Trophoblast cell (in vitro differentiated cells and primary cell): ENCODE measurements at regions not wholly inside any gene's neighbourhood (a gene's known extent, or its start where the extent isn't known, plus 50 kb on each side); places are given as distances from the start of the nearest gene placed in this dataset.

Experiments used
- DNase-seq, 2 donors: peaks; one replicate each; pipeline ENCODE4 v3.0.0-alpha.2; 2016
- H2AFZ ChIP-seq: 2 replicates; pipeline ENCODE4 v1.6.1; 2013; ENCODE audit warnings: low read length, moderate library complexity, mild to moderate bottlenecking; ENCODE audit not compliant: insufficient read depth, poor library complexity
- H2AK5ac ChIP-seq: 2 replicates; pipeline ENCODE4 v1.6.1; 2013; ENCODE audit warnings: mild to moderate bottlenecking, low read length
- H2BK120ac ChIP-seq: 2 replicates; pipeline ENCODE4 v1.6.1; 2013; ENCODE audit warnings: low read length, mild to moderate bottlenecking, moderate library complexity; ENCODE audit not compliant: insufficient read depth, poor library complexity
- H2BK12ac ChIP-seq: 2 replicates; pipeline ENCODE4 v1.6.1; 2013; ENCODE audit warnings: mild to moderate bottlenecking, low read length, moderate library complexity
- H2BK5ac ChIP-seq: 2 replicates; pipeline ENCODE4 v1.6.1; 2013; ENCODE audit warnings: low read length, low read depth, moderate library complexity, mild to moderate bottlenecking; ENCODE audit not compliant: poor library complexity
- H3K14ac ChIP-seq: 2 replicates; pipeline ENCODE4 v1.6.1; 2013; ENCODE audit warnings: mild to moderate bottlenecking, low read length
- H3K18ac ChIP-seq: 2 replicates; pipeline ENCODE4 v1.6.1; 2013; ENCODE audit warnings: mild to moderate bottlenecking, low read length
- H3K23ac ChIP-seq: 2 replicates; pipeline ENCODE4 v1.6.1; 2013; ENCODE audit warnings: low read length
- H3K27ac ChIP-seq: 2 replicates; pipeline ENCODE4 v1.5.1; 2013; ENCODE audit warnings: low read depth, mild to moderate bottlenecking, inconsistent platforms, low read length, moderate library complexity
- H3K27me3 ChIP-seq: 2 replicates; pipeline ENCODE4 v1.6.1; 2013; ENCODE audit warnings: inconsistent platforms, mild to moderate bottlenecking, low read length, moderate library complexity; ENCODE audit not compliant: insufficient read depth
- H3K36me3 ChIP-seq, 2 experiments: 1 replicate in 1 of 2; 2 replicates in 1 of 2; pipeline ENCODE4 v1.6.1; 2013; ENCODE audit warnings: low read length in 2 of 2, mild to moderate bottlenecking in 2 of 2, moderate library complexity in 1 of 2; ENCODE audit not compliant: insufficient read depth in 2 of 2, control insufficient read depth in 1 of 2
- H3K4ac ChIP-seq: 2 replicates; pipeline ENCODE4 v1.6.1; 2013; ENCODE audit warnings: low read depth, mild to moderate bottlenecking, low read length, moderate library complexity
- H3K4me1 ChIP-seq, 2 experiments: 1 replicate in 1 of 2; 2 replicates in 1 of 2; pipeline ENCODE4 v1.6.1; 2013; ENCODE audit warnings: low read length in 2 of 2, mild to moderate bottlenecking in 2 of 2, moderate library complexity in 1 of 2; ENCODE audit not compliant: insufficient read depth in 2 of 2, control insufficient read depth in 1 of 2
- H3K4me2 ChIP-seq: 2 replicates; pipeline ENCODE4 v1.6.1; 2013; ENCODE audit warnings: inconsistent platforms, mild to moderate bottlenecking, low read length, moderate library complexity
- H3K4me3 ChIP-seq: 2 replicates; pipeline ENCODE4 v1.5.1; 2013; ENCODE audit warnings: mild to moderate bottlenecking, low read depth, low read length, inconsistent platforms
- H3K79me1 ChIP-seq: one replicate; pipeline ENCODE4 v1.6.1; 2013; ENCODE audit warnings: low read length
- H3K79me2 ChIP-seq: 2 replicates; pipeline ENCODE4 v1.6.1; 2013; ENCODE audit warnings: low read length, mild to moderate bottlenecking; ENCODE audit not compliant: control insufficient read depth, insufficient read depth, poor library complexity
- H3K9ac ChIP-seq: 2 replicates; pipeline ENCODE4 v1.6.1; 2013; ENCODE audit warnings: mild to moderate bottlenecking, low read length
- H3K9me3 ChIP-seq: 2 replicates; pipeline ENCODE4 v1.6.1; 2013; ENCODE audit warnings: low read depth, mild to moderate bottlenecking, control low read depth, inconsistent platforms, low read length; ENCODE audit not compliant: insufficient read depth
- H4K12ac ChIP-seq: 2 replicates; pipeline ENCODE4 v1.6.1; 2013; ENCODE audit warnings: low read depth, mild to moderate bottlenecking, low read length, moderate library complexity
- H4K8ac ChIP-seq: 2 replicates; pipeline ENCODE4 v1.6.1; 2013; ENCODE audit warnings: low read depth, mild to moderate bottlenecking, low read length, moderate library complexity
- H4K91ac ChIP-seq: one replicate; pipeline ENCODE4 v1.6.1; 2013; ENCODE audit warnings: low read depth, mild to moderate bottlenecking, low read length, moderate library complexity
- WGBS: extraction: QIAGEN DNeasy Blood & Tissue Kit; methylation state at CpG from one replicate; pipeline ENCODE4 v1.1.7; 2013; ENCODE audit warnings: missing lambda C conversion rate; ENCODE audit not compliant: insufficient read length, insufficient coverage; ENCODE audit errors: extremely low coverage; 5-methylcytosine and 5-hydroxymethylcytosine counted together

GRCh38 chr5:76030343-76030742 lies 52.8 kb upstream of the SV2C start:
- H3K14ac ChIP-seq, result no peak overlapping the region
- H2AFZ ChIP-seq, result no peak overlapping the region
- H3K27me3 ChIP-seq, result no peaks in the 10 kb centered on the region
- H3K9ac ChIP-seq, result no peak overlapping the region
- H3K36me3 ChIP-seq, result no peaks in the 10 kb centered on the region
- no peaks in the 10 kb centered on the region for H3K4me1 ChIP-seq
- H3K79me1 ChIP-seq, result no peaks in the 10 kb centered on the region
- no peak overlapping the region for H4K12ac ChIP-seq
- no peak overlapping the region for H3K23ac ChIP-seq
- H3K4me2 ChIP-seq, result no peak overlapping the region
- H3K79me2 ChIP-seq, result no peaks in the 10 kb centered on the region
- no peak overlapping the region for H4K8ac ChIP-seq
- no peak overlapping the region for H3K4ac ChIP-seq
- WGBS, result no CpG with 5 or more reads among the region's 5 CpGs
- H2BK5ac ChIP-seq, result no peak overlapping the region
- H2BK12ac ChIP-seq, result no peak overlapping the region
- no peak overlapping the region for H3K27ac ChIP-seq
- H3K9me3 ChIP-seq, result no peaks in the 10 kb centered on the region
- no peak overlapping the region for H2AK5ac ChIP-seq
- no peak overlapping the region for H4K91ac ChIP-seq
- no peak for DNase-seq
- no peak overlapping the region for H3K18ac ChIP-seq
- H2BK120ac ChIP-seq, result no peak overlapping the region
- no peak overlapping the region for H3K4me3 ChIP-seq

GRCh38 chr5:76029739-76030138 lies 53.4 kb upstream of the SV2C start:
- Histone ChIP-seq H3K4me2 (no peak overlapping the region), H3K9ac (no peak overlapping the region), H3K36me3 (no peaks in the 10 kb centered on the region), H4K91ac (no peak overlapping the region), H3K4me3 (no peak overlapping the region), H3K27me3 (no peaks in the 10 kb centered on the region), H2BK12ac (no peak overlapping the region), H2BK5ac (no peak overlapping the region), H3K14ac (no peak overlapping the region), H4K8ac (no peak overlapping the region), H3K79me2 (no peaks in the 10 kb centered on the region), H3K9me3 (no peaks in the 10 kb centered on the region), H3K18ac (no peak overlapping the region), H3K4me1 (no peaks in the 10 kb centered on the region), H2AK5ac (no peak overlapping the region), H3K4ac (no peak overlapping the region), H4K12ac (no peak overlapping the region), H2BK120ac (no peak overlapping the region), H3K27ac (no peak overlapping the region), H3K23ac (no peak overlapping the region), H3K79me1 (no peaks in the 10 kb centered on the region), H2AFZ (no peak overlapping the region)
- WGBS, result no CpG with 5 or more reads among the region's 5 CpGs
- no peak for DNase-seq

GRCh38 chr5:76025790-76026189 lies 57.4 kb upstream of the SV2C start:
- Histone ChIP-seq H3K14ac (no peak overlapping the region), H3K9ac (no peak overlapping the region), H3K18ac (no peak overlapping the region), H3K4me3 (no peak overlapping the region), H3K9me3 (no peaks in the 10 kb centered on the region), H3K4me2 (no peak overlapping the region), H3K4me1 (no peaks in the 10 kb centered on the region), H4K8ac (no peak overlapping the region), H2AK5ac (no peak overlapping the region), H3K79me1 (no peaks in the 10 kb centered on the region), H3K4ac (no peak overlapping the region), H2AFZ (no peak overlapping the region), H3K36me3 (no peaks in the 10 kb centered on the region), H4K12ac (no peak overlapping the region), H3K27ac (no peak overlapping the region), H3K79me2 (no peaks in the 10 kb centered on the region), H2BK120ac (no peak overlapping the region), H2BK5ac (no peak overlapping the region), H3K27me3 (no peaks in the 10 kb centered on the region), H2BK12ac (no peak overlapping the region), H3K23ac (no peak overlapping the region), H4K91ac (no peak overlapping the region)
- DNase-seq, result no peak

GRCh38 chr5:76025069-76025468 lies 58.1 kb upstream of the SV2C start:
- Histone ChIP-seq H3K79me1 (no peaks in the 10 kb centered on the region), H3K36me3 (no peaks in the 10 kb centered on the region), H4K12ac (no peak overlapping the region), H3K23ac (no peak overlapping the region), H2BK5ac (no peak overlapping the region), H3K79me2 (no peaks in the 10 kb centered on the region), H3K27me3 (no peaks in the 10 kb centered on the region), H4K8ac (no peak overlapping the region), H3K4me3 (no peak overlapping the region), H3K9me3 (no peaks in the 10 kb centered on the region), H3K27ac (no peak overlapping the region), H2AK5ac (no peak overlapping the region), H2BK12ac (no peak overlapping the region), H3K4me2 (no peak overlapping the region), H2AFZ (no peak overlapping the region), H3K4ac (no peak overlapping the region), H3K4me1 (no peaks in the 10 kb centered on the region), H4K91ac (no peak overlapping the region), H3K9ac (no peak overlapping the region), H3K18ac (no peak overlapping the region), H3K14ac (no peak overlapping the region), H2BK120ac (no peak overlapping the region)
- no peak for DNase-seq
- WGBS, result no CpG with 5 or more reads among the region's 2 CpGs

GRCh38 chr5:76022611-76023010 lies 60.6 kb upstream of the SV2C start:
- no peak for DNase-seq
- no peak overlapping the region for H3K4me3 ChIP-seq
- no peak overlapping the region for H3K4me2 ChIP-seq
- H3K4me1 ChIP-seq, result no peaks in the 10 kb centered on the region
- no peak overlapping the region for H3K23ac ChIP-seq
- H3K9me3 ChIP-seq, result no peaks in the 10 kb centered on the region
- H3K36me3 ChIP-seq, result no peaks in the 10 kb centered on the region
- H3K9ac ChIP-seq, result no peak overlapping the region
- H3K79me1 ChIP-seq, result no peaks in the 10 kb centered on the region
- no peak overlapping the region for H4K12ac ChIP-seq
- no CpG with 5 or more reads among the region's 4 CpGs for WGBS
- no peak overlapping the region for H2BK12ac ChIP-seq
- no peaks in the 10 kb centered on the region for H3K79me2 ChIP-seq
- H2AK5ac ChIP-seq, result no peak overlapping the region
- H3K27me3 ChIP-seq, result no peaks in the 10 kb centered on the region
- no peak overlapping the region for H4K91ac ChIP-seq
- no peak overlapping the region for H2AFZ ChIP-seq
- no peak overlapping the region for H3K18ac ChIP-seq
- no peak overlapping the region for H2BK5ac ChIP-seq
- H2BK120ac ChIP-seq, result no peak overlapping the region
- no peak overlapping the region for H4K8ac ChIP-seq
- H3K27ac ChIP-seq, result no peak overlapping the region
- no peak overlapping the region for H3K14ac ChIP-seq
- no peak overlapping the region for H3K4ac ChIP-seq
